Dedifferentiated amniotic fluid mesenchymal stem cell (primary cell): ENCODE measurements at regions not wholly inside any gene's neighbourhood (a gene's known extent, or its start where the extent isn't known, plus 50 kb on each side); places are given as distances from the start of the nearest gene placed in this dataset.

ENCODE experiments used
- DNase-seq: peaks from one replicate; pipeline ENCODE4 v3.0.0-alpha.2; 2016; ENCODE audit errors: extremely low spot score

DNA sequence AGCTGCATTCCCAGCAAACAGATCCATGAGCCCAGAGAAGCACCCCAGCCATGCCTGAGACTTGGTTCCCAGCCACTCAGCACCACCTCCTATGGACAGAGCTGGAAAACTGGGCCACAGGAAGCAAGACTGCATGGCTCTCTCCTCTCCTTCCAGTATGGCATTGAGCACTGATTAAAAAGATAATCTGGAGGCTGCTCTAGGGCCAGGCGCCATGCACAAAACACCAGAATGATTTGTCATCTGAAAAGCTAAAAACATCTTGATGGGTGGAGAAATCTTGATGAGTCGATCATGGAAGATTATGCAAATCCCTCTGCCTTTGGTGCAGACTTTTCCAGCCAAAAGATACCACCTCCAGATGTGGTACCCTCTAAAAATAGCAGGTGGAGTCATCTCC is 62.7 kb upstream of the MRPS22 start:
- DNase-seq, result no peak

DNA sequence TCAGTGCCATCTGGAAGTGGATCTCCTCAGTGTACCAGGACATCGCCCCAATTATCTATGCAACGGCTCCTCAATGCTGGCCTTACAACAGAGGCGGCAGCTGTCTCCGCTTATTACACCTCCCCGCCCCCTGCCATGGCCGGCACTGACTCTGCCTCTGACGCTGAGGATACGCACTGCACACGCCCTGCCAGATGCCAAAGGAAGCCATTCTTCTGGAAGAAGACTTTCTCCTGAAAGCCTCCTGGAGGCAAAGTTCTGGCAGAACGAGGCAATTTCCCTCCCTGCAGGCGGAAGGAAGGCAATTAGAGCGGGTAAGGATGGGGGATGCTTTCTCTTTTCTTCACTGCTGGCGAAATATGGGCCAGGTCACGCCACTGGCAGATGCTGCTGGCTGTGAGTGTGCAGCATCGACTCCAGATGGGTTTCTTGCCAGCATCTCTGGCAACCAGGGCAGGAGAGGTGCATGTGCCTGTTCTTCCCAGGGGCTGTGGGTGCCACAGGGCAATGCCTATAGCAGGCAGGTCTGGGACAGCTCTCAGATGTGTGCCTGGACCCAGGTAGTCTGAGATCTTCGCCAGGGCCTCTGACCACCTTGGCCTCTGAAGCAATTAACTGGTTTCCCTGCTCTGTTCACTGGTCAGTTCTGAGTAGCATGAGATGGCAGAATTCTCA is 62.2 kb upstream of the MRPS22 start:
- DNase-seq, result no peak

DNA sequence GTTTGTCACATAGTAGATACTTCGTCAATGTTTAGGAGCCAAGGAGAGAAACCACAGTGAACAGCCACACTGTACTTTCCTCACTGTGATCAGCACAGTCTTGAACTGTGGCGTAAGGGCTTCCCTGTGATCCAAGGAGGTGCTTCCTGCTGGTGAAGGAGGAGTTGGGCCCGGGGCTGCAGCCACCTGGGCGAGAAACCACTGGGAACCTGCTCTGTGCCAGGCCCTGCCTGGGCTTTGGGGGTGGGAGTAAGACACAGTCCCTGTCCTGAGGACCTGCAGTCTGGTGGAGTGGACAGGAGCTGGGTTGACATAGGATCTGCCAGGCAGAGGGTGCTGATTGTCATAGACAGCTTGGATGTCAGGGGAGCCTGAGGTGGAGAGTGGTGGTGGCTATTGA is 60.5 kb upstream of the MRPS22 start:
- DNase-seq, result no peak

DNA sequence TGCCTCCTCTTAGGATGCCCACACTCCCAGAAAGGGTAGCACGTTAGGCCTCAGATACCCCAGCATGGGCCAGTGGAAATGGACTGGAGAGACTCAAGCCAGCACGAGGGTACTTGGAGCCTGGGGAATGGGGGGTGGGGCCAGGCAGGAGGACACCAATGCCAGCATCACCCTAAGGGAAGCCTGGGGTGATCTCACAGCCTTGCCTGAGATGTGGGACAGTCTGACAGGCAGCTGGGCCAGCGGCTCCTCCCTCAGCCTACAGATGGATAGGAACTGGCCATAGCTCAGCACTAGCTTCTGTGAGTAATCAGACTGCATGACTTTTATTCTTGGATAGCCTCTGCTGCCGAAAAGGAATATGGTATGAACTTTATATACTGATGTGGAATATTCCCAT is 59.6 kb upstream of the MRPS22 start:
- no peak for DNase-seq

DNA sequence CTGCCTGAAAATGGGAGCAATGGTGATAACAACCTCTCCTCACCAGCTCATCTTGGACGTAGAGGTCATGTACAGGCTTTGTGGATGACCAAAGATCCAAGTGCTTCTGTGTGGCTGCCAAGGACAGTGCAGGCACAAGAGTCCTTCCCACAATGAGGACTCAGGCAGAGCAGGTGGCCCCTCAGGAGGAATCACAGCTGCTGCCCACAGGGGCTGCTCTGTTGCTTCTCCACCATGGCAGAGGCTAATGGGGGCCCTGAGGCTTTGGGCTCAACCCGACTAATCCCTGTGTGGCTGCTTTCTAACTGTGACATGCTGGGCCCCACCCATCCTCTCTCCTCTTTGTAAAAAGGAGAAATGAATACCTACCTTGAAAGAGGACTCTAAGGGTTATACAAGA is 58.1 kb upstream of the MRPS22 start:
- DNase-seq, result no peak

DNA sequence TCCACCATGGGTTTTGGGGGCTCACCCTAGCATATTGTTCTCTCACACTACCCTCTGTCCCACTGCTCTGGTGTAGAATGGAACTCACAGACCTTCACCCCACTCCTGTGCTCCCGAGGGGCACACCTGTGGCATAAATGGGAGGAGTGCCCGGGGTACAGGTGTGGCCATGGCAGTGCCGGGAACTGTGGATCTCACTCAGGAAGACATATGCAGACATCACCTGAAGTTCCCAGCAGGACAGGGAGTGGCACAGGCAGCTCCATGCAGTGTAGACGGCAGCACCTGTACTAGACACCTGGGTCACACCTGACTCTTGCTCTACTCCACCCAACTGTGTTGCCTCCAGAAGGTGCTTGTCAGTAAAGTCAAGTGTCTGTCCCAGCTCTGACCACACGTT is 57.6 kb upstream of the MRPS22 start:
- DNase-seq, result no peak

DNA sequence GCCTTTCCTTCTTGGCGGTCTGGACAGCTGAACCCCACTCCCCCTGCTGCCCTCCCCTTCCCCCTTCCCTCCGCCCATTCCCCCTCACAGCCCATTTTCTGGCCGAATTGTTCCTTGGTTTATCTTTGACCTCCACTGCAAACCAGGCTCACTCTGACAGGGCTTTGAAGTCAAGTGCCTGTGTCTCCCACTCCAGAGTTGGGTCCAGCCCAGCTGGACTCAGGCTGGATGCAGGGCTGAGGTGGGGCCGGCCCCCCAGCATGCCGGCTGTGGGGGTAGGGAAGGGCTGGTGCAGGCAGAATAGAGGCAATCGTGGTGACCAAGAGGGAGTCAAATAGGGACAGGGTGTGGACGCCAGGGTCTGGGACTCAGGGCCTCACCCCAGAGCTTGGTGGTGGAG is 57.0 kb upstream of the MRPS22 start:
- no peak for DNase-seq

DNA sequence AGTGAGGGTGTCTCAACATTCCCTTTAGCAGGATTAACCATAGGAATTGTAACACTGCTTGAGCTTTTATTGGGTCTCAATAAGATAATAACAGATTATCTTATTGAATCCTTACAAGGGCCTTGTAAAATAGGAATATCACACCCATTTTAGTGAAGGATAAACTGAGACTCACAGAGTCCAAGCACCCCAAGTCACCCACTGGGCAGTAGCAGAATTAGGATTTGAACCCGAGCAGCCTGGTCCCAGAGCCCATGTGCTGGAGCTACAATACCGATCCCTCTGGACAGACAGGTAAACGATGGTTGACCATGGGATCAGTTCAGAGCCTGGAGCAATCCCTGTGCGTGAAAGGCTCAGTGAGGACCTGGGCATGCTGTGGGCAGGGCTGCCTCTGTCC is 56.3 kb upstream of the MRPS22 start:
- no peak for DNase-seq

DNA sequence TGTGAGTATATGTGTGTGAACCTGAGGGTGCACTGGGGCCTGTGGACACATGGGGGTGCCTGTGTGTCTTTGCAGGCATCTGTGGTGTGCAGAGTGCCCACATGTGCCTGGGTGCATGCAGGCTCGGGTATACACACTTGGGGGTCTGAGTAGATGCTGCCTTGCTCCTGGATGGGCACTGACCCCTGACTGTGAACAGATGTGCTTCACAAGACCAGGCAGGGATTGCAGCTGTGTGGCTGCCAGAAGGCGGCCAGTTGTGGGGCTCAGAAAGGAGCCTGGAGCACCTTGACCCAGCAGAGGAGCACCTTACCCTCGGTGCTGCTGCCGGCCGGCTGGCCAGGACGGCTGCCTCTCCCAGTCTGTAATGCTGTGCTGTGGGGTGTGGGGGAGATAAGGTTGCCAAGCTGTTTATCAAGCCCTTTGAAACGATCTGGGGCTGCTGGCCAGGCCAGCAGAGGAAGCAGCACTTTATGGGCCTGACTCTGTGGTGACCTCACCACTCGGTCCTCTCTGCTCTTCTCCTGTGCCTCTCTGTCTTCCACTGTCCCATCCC is 55.5 kb upstream of the MRPS22 start:
- no peak for DNase-seq

DNA sequence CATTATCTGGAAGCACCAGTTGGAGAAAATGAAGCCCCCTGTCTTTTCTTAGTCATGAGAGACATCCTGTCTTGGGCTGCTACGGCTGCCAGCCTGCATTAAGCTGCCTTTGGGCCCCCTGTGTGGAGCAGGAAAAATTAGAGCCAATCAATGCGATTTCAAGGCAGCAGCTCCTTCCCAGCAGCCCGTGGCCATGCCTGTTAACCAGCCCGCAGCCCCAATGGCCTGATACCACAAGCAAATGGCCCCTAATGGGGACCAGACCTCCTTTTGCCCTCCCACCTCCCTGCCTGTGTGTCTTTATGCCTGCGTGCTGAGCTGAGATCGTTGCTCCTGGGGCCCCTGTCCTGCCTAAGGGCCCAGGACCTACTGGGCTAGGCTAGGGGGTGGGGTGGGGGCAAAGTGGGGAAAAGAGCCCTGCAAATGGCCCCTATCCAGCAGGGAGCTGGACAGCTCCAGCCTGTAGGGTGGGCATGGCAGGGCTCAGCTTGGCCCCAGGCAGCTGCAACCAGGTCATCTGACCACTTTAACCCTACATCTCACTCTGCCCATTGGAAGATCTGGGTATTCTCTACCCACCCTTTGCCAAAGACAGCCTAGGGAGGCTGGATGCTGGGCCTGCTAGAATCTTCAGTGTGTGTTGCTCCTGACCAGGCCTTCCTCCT is 53.8 kb upstream of the MRPS22 start:
- no peak for DNase-seq

DNA sequence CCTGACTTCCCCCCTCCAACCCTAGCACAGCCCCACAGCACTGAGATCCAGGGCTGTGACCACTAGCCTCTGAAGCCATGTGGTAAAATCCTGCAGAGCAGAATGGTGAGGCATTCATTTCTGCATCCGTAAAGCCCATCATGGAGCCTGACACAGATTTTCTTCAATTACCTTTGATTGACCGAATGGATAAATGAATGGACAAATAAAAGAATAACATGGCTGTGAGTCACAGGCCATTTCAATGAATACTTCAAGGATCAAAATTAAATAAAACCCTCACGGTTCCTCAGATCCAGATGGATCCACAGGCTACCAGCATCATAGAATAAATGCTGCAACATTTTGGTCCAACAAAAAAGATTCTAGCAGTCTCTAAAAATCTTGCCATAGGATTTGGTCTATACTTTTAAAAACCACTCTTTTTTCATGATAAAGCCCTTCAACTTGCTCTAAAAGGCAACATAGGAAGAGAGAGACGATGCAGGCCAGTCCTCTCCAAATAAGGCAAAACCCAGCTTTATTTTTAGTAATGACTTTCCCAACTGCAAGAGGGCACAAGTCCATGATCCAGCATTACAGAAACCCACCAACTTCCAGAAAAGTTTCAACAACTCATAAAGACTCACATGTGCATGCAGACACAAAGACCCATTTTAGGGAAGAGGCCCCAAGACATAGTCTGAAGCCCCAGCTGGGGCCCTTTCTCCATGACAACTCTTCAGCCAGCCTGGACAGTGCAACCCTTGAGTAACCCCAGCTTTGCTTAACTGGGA is 52.4 kb upstream of the MRPS22 start:
- DNase-seq, result no peak

DNA sequence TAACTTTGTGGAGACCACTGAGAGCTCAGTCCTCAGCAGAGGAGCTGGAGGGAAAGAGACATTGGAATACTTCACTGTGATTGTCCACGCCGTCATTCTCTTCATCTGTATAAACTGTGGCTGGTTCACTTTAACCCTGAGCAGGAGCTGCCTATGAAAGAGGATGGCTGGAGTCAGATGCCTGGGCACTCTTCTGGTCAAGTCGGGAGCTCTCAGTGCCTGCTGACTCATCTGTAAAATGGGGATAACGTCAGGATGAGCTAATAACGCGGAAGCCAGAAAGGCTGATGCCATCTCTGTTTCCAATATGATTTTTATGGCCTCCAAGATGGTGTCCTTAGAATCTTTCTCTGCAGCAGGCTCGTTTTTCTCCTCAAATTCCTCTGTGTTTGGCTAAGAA is 51.6 kb upstream of the MRPS22 start:
- DNase-seq, result no peak

DNA sequence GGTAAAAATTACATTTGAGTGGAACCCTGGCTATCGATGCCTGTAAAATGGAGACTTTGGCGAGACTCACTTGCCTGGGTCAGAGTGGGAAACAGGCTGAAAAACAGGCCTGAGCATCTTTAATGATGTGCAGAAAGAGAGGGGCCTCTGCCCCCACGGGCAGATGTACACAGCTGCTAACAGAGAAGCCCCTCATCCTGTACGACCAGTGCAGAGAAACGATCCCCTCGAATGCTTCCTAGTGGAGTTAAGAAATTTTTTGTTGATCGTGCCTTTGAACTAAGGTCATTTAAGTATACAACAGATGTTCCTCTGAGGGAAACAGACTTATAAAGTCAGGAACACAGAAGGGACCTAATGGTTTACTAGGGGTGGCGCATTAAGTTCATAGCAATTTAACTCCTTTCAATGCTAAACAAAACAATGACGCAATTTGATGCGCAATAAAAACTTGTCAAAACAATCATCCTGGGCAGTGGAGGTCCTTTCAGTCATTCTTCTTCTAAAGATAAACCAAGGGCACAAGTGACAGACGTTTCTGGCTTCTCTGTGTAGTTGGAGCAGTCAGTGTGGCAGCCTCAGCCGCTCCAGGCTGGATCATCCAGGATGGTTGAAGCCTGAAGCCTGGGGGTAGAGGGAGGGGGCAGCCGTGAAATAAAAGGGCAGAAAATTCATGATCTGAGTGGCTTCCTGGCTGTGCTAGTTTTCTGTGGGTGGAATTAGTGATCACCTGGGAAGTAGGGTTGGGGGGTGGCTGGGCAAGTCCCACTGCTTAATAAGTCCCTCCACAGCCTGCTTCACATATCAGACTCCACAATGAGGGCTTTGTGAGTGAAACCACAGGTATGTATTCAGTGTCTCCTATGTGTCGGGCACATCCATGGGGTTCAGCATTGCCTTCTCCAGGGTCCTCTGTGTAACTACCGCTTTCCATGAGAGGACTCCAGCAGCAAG is 50.8 kb upstream of the MRPS22 start:
- DNase-seq, result no peak

DNA sequence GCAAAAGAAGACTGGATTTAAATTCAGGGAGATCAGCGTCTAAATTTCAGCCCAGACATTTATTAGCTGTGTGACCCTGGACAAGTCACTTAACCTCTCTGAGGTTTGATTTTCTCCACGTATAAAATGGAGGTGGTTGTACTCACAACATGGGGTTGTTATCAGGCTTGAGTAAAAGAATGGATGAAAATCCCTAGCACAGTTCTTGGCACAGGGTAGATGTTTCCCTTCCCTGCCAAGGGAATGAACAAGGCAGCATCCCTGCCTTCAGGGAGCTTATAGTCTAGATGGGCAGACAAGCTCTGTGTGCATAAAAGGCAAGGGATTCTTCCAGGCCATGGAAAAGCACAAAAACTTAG is 50.2 kb upstream of the MRPS22 start:
- no peak for DNase-seq
